ENCODE measurements at regions not wholly inside any gene's neighbourhood (a gene's known extent, or its start where the extent isn't known, plus 50 kb on each side); places are given as distances from the start of the nearest gene placed in this dataset.

- no peak for DNase-seq
Observed at GRCh38 chr11:96620464-96621044, 230.7 kb downstream of the JRKL start.

- no peak for DNase-seq
Observed at GRCh38 chr11:96621161-96621560, 231.3 kb downstream of the JRKL start.

- DNase-seq = no peak
Observed at GRCh38 chr11:96622026-96622634, 232.3 kb downstream of the JRKL start.

GRCh38 chr11:96624126-96624525, 234.3 kb downstream of the JRKL start:
- DNase-seq = no peak

GRCh38 chr11:96627376-96627775, 237.6 kb downstream of the JRKL start:
- DNase-seq = no peak

GRCh38 chr11:96635655-96636054, 245.8 kb downstream of the JRKL start:
- DNase-seq = no peak

GRCh38 chr11:96641261-96641660, 251.4 kb downstream of the JRKL start:
- DNase-seq = no peak

- DNase-seq = no peak
Observed at GRCh38 chr11:96642583-96642982, 252.8 kb downstream of the JRKL start.

- no peak for DNase-seq
Observed at GRCh38 chr11:96643173-96643572, 253.4 kb downstream of the JRKL start.

- no peak for DNase-seq
Observed at GRCh38 chr11:96647621-96648020, 257.8 kb downstream of the JRKL start.

GRCh38 chr11:96648991-96649390, 259.2 kb downstream of the JRKL start:
- DNase-seq = no peak

- no peak for DNase-seq
Observed at GRCh38 chr11:96652516-96652915, 262.7 kb downstream of the JRKL start.

- no peak for DNase-seq
Observed at GRCh38 chr11:96655474-96655873, 265.7 kb downstream of the JRKL start.

GRCh38 chr11:96658436-96658835, 268.6 kb downstream of the JRKL start:
- no peak for DNase-seq

GRCh38 chr11:96664110-96664509, 274.3 kb downstream of the JRKL start:
- peak; percentile 51 for DNase-seq

GRCh38 chr11:96680211-96681018, 290.6 kb downstream of the JRKL start:
- DNase-seq = peak; percentile 74

GRCh38 chr11:96681019-96681716, 291.4 kb downstream of the JRKL start:
- DNase-seq = peak; percentile 2

- no peak for DNase-seq
Observed at GRCh38 chr11:96694338-96694737, 304.5 kb downstream of the JRKL start.

- no peak for DNase-seq
Observed at GRCh38 chr11:96696731-96697130, 306.9 kb downstream of the JRKL start.

- no peak for DNase-seq
Observed at GRCh38 chr11:96697466-96697865, 307.7 kb downstream of the JRKL start.

GRCh38 chr11:96704847-96705246, 315.0 kb downstream of the JRKL start:
- DNase-seq = no peak

GRCh38 chr11:96706761-96707160, 316.9 kb downstream of the JRKL start:
- no peak for DNase-seq

- no peak for DNase-seq
Observed at GRCh38 chr11:96707273-96707672, 317.5 kb downstream of the JRKL start.

Measured in NCI-H2171 (cell line).